Stomach smooth muscle (tissue), 2 donors: ENCODE measurements at regions not wholly inside any gene's neighbourhood (a gene's known extent, or its start where the extent isn't known, plus 50 kb on each side); places are given as distances from the start of the nearest gene placed in this dataset.

ENCODE experiments used
- H3K27ac ChIP-seq: one replicate; pipeline ENCODE4 v1.7.0; 2013; ENCODE audit warnings: mild to moderate bottlenecking, low read length, inconsistent platforms
- H3K27me3 ChIP-seq, 2 donors: one replicate each; pipeline ENCODE4 v1.7.0; 2013; ENCODE audit warnings: low read length in 2 of 2; ENCODE audit not compliant: insufficient read depth in 2 of 2, control insufficient read depth in 1 of 2
- H3K36me3 ChIP-seq, 2 donors: one replicate each; pipeline ENCODE4 v1.7.0; 2013; ENCODE audit warnings: low read length in 2 of 2; ENCODE audit not compliant: control insufficient read depth in 2 of 2, insufficient read depth in 2 of 2
- H3K4me1 ChIP-seq: one replicate; pipeline ENCODE4 v1.7.0; 2013; ENCODE audit warnings: low read length; ENCODE audit not compliant: control insufficient read depth, insufficient read depth
- H3K4me3 ChIP-seq, 2 donors: one replicate each; pipeline ENCODE4 v1.7.0; 2013; ENCODE audit warnings: low read length in 2 of 2
- H3K9ac ChIP-seq, 2 donors: one replicate each; pipeline ENCODE4 v1.7.0; 2013; ENCODE audit warnings: low read length in 2 of 2, mild to moderate bottlenecking in 1 of 2
- H3K9me3 ChIP-seq, 2 donors: one replicate each; pipeline ENCODE4 v1.7.0; 2013; ENCODE audit warnings: low read length in 2 of 2; ENCODE audit not compliant: control insufficient read depth in 2 of 2
- donor health status: healthy.
- donor health status: Pancreatic carcinoma.

GRCh38 chr10:123402021-123402420 lies 247.8 kb downstream of the BUB3 start:
- Histone ChIP-seq H3K9me3 (peaks cover 0 to 12% of the 10 kb centered on the region in 2 donors), H3K27me3 (no peaks in the 10 kb centered on the region), H3K4me3 (no peak overlapping the region), H3K36me3 (no peaks in the 10 kb centered on the region), H3K9ac (no peak overlapping the region), H3K4me1 (no peaks in the 10 kb centered on the region), H3K27ac (no peak overlapping the region)

GRCh38 chr10:123402656-123403055 lies 248.5 kb downstream of the BUB3 start:
- Histone ChIP-seq H3K9me3 (peaks cover 0 to 12% of the 10 kb centered on the region in 2 donors), H3K36me3 (no peaks in the 10 kb centered on the region), H3K4me3 (no peak overlapping the region), H3K4me1 (no peaks in the 10 kb centered on the region), H3K27ac (no peak overlapping the region), H3K27me3 (no peaks in the 10 kb centered on the region), H3K9ac (no peak overlapping the region)

- no peaks in the 10 kb centered on the region for H3K4me1 ChIP-seq
- no peaks in the 10 kb centered on the region for H3K36me3 ChIP-seq
- peaks cover 0 to 8% of the 10 kb centered on the region in 2 donors for H3K9me3 ChIP-seq
- H3K27ac ChIP-seq = no peak overlapping the region
- no peak overlapping the region for H3K4me3 ChIP-seq
- H3K9ac ChIP-seq = no peak overlapping the region
- H3K27me3 ChIP-seq = no peaks in the 10 kb centered on the region
These were observed 250.2 kb downstream of the BUB3 start for GRCh38 chr10:123404357-123404756.

GRCh38 chr10:123408660-123409059 lies 254.5 kb downstream of the BUB3 start:
- H3K27me3 ChIP-seq = no peaks in the 10 kb centered on the region
- H3K9ac ChIP-seq = no peak overlapping the region
- no peak overlapping the region for H3K27ac ChIP-seq
- H3K9me3 ChIP-seq = no peaks in the 10 kb centered on the region
- H3K4me3 ChIP-seq = no peak overlapping the region
- H3K36me3 ChIP-seq = no peaks in the 10 kb centered on the region
- H3K4me1 ChIP-seq = no peaks in the 10 kb centered on the region

GRCh38 chr10:123409426-123409825 lies 255.2 kb downstream of the BUB3 start:
- Histone ChIP-seq H3K9me3 (no peaks in the 10 kb centered on the region), H3K4me1 (no peaks in the 10 kb centered on the region), H3K4me3 (no peak overlapping the region), H3K36me3 (no peaks in the 10 kb centered on the region), H3K27ac (no peak overlapping the region), H3K27me3 (no peaks in the 10 kb centered on the region), H3K9ac (no peak overlapping the region)

- H3K36me3 ChIP-seq = no peaks in the 10 kb centered on the region
- no peaks in the 10 kb centered on the region for H3K9me3 ChIP-seq
- H3K4me3 ChIP-seq = no peak overlapping the region
- H3K9ac ChIP-seq = no peak overlapping the region
- H3K27ac ChIP-seq = no peak overlapping the region
- no peaks in the 10 kb centered on the region for H3K27me3 ChIP-seq
- H3K4me1 ChIP-seq = no peaks in the 10 kb centered on the region
These were observed 255.7 kb downstream of the BUB3 start for GRCh38 chr10:123409884-123410283.

GRCh38 chr10:123413353-123413752 lies 252.8 kb upstream of the GPR26 start:
- H3K4me3 ChIP-seq = no peak overlapping the region
- no peaks in the 10 kb centered on the region for H3K4me1 ChIP-seq
- no peaks in the 10 kb centered on the region for H3K36me3 ChIP-seq
- H3K9me3 ChIP-seq = peaks cover 0 to 2% of the 10 kb centered on the region in 2 donors
- no peak overlapping the region for H3K27ac ChIP-seq
- H3K9ac ChIP-seq = no peak overlapping the region
- no peaks in the 10 kb centered on the region for H3K27me3 ChIP-seq

GRCh38 chr10:123415523-123415922 lies 250.6 kb upstream of the GPR26 start:
- H3K36me3 ChIP-seq = no peaks in the 10 kb centered on the region
- H3K9ac ChIP-seq = no peak overlapping the region
- H3K27ac ChIP-seq = no peak overlapping the region
- no peaks in the 10 kb centered on the region for H3K4me1 ChIP-seq
- H3K4me3 ChIP-seq = no peak overlapping the region
- H3K27me3 ChIP-seq = peaks cover 0 to 2% of the 10 kb centered on the region in 2 donors
- peaks cover 0 to 2% of the 10 kb centered on the region in 2 donors for H3K9me3 ChIP-seq

- H3K4me1 ChIP-seq = no peaks in the 10 kb centered on the region
- H3K4me3 ChIP-seq = no peak overlapping the region
- H3K9me3 ChIP-seq = peaks cover 0 to 2% of the 10 kb centered on the region in 2 donors
- no peaks in the 10 kb centered on the region for H3K36me3 ChIP-seq
- peaks cover 0 to 3% of the 10 kb centered on the region in 2 donors for H3K27me3 ChIP-seq
- no peak overlapping the region for H3K27ac ChIP-seq
- no peak overlapping the region for H3K9ac ChIP-seq
These were observed 248.7 kb upstream of the GPR26 start for GRCh38 chr10:123417414-123417813.

GRCh38 chr10:123421461-123421860 lies 244.7 kb upstream of the GPR26 start:
- H3K36me3 ChIP-seq = no peaks in the 10 kb centered on the region
- no peak overlapping the region for H3K27ac ChIP-seq
- peaks cover 0 to 2% of the 10 kb centered on the region in 2 donors for H3K9me3 ChIP-seq
- H3K27me3 ChIP-seq = peaks cover 0 to 3% of the 10 kb centered on the region in 2 donors
- H3K4me1 ChIP-seq = no peaks in the 10 kb centered on the region
- H3K9ac ChIP-seq = no peak overlapping the region
- no peak overlapping the region for H3K4me3 ChIP-seq

- no peak overlapping the region for H3K4me3 ChIP-seq
- peaks cover 3 to 5% of the 10 kb centered on the region in 2 donors for H3K27me3 ChIP-seq
- H3K9ac ChIP-seq = no peak overlapping the region
- H3K27ac ChIP-seq = no peak overlapping the region
- no peaks in the 10 kb centered on the region for H3K4me1 ChIP-seq
- no peaks in the 10 kb centered on the region for H3K36me3 ChIP-seq
- no peaks in the 10 kb centered on the region for H3K9me3 ChIP-seq
These were observed 243.9 kb upstream of the GPR26 start for GRCh38 chr10:123422261-123422660.
